GM12878 (cell line): ENCODE measurements at regions not wholly inside any gene's neighbourhood (a gene's known extent, or its start where the extent isn't known, plus 50 kb on each side); places are given as distances from the start of the nearest gene placed in this dataset.

Source experiments
- CHD2 ChIP-seq: IDR thresholded peaks from 2 replicates; pipeline ENCODE4 v1.6.1; 2011; ENCODE audit warnings: low read depth, low read length, improper control_type of control experiment, borderline replicate concordance
- CREB1 ChIP-seq: IDR thresholded peaks from 2 replicates; pipeline ENCODE4 v1.6.1; 2012; ENCODE audit warnings: low read depth, mild to moderate bottlenecking, inconsistent platforms
- CTCF ChIP-seq, 3 experiments: IDR thresholded peaks in 2 of 3; conservative IDR thresholded peaks in 1 of 3; 2 replicates each; pipeline ENCODE4 v1.5.1; 2011; ENCODE audit warnings: low read depth in 3 of 3, low read length in 3 of 3, mild to moderate bottlenecking in 3 of 3, control low read depth in 2 of 3, moderate library complexity in 2 of 3, inconsistent platforms in 1 of 3, mixed read lengths in 1 of 3; ENCODE audit not compliant: control insufficient read depth in 2 of 3, insufficient read depth in 1 of 3; ENCODE audit errors: extremely low read depth in 1 of 3
- EP300 ChIP-seq, 2 experiments: fragments of 150-350 bp in 1 of 2; IDR thresholded peaks; 2 replicates each; pipeline ENCODE4 v1.6.1; 2011 to 2012; ENCODE audit warnings: low read depth in 2 of 2, low read length in 2 of 2, borderline replicate concordance in 1 of 2, improper control_type of control experiment in 1 of 2, inconsistent platforms in 1 of 2; ENCODE audit not compliant: control insufficient read depth in 1 of 2
- ESRRA ChIP-seq: IDR thresholded peaks from 2 replicates; pipeline ENCODE4 v1.6.1; 2012; ENCODE audit warnings: mild to moderate bottlenecking, low read length, improper control_type of control experiment
- ETV6 ChIP-seq, 2 experiments: fragments of 450-650 bp in 1 of 2; IDR thresholded peaks in 1 of 2; conservative IDR thresholded peaks in 1 of 2; 2 replicates each; pipeline ENCODE4 v1.6.1; 2014; ENCODE audit warnings: antibody characterized with exemption in 1 of 2, borderline replicate concordance in 1 of 2, low read depth in 1 of 2, mild to moderate bottlenecking in 1 of 2, moderate library complexity in 1 of 2
- JUND ChIP-seq: IDR thresholded peaks from 2 replicates; pipeline ENCODE4 v1.6.1; 2012; ENCODE audit warnings: low read depth, mild to moderate bottlenecking, low read length, improper control_type of control experiment, moderate library complexity
- MXI1 ChIP-seq: fragments of 150-350 bp; IDR thresholded peaks from 2 replicates; pipeline ENCODE4 v1.6.1; 2011; ENCODE audit warnings: low read depth, mild to moderate bottlenecking, inconsistent platforms, low read length, improper control_type of control experiment
- NFYA ChIP-seq: IDR thresholded peaks from 2 replicates; pipeline ENCODE4 v1.6.1; 2011; ENCODE audit warnings: low read depth, mild to moderate bottlenecking, low read length, improper control_type of control experiment, borderline replicate concordance
- NRF1 ChIP-seq: conservative IDR thresholded peaks from 2 replicates; pipeline ENCODE4 v1.6.1; 2011; ENCODE audit warnings: mild to moderate bottlenecking, low read depth, low read length, improper control_type of control experiment
- POLR2AphosphoS5 ChIP-seq: IDR thresholded peaks from 2 replicates; pipeline ENCODE4 v1.6.1; 2011; ENCODE audit warnings: mild to moderate bottlenecking, low read length, inconsistent platforms
- STAT1 ChIP-seq: fragments of 450-650 bp; conservative IDR thresholded peaks from 2 replicates; pipeline ENCODE4 v1.6.1; 2014; ENCODE audit warnings: antibody characterized with exemption, mild to moderate bottlenecking
- TAF1 ChIP-seq: IDR thresholded peaks from 2 replicates; pipeline ENCODE4 v1.6.1; 2011; ENCODE audit warnings: mild to moderate bottlenecking, low read depth, low read length, borderline replicate concordance
- ZNF384 ChIP-seq: IDR thresholded peaks from 2 replicates; pipeline ENCODE4 v1.6.1; 2012; ENCODE audit warnings: low read depth, mild to moderate bottlenecking, low read length, improper control_type of control experiment, borderline replicate concordance

- TF ChIP-seq MXI1: no peak
- no peak for TF ChIP-seq EP300 (IDR thresholded peaks at IDR 0.05; ENCODE audit: borderline replicate concordance in 1 of 2, control insufficient read depth in 1 of 2, low read depth in 2 of 2, low read length in 2 of 2)
- TF ChIP-seq STAT1: no peak
- TF ChIP-seq CTCF (IDR thresholded peaks at IDR 0.05 in 2 of 3, conservative IDR thresholded peaks at IDR 0.05 in 1 of 3; ENCODE audit: control insufficient read depth in 2 of 3, extremely low read depth in 1 of 3, insufficient read depth in 1 of 3, low read depth in 3 of 3, low read length in 3 of 3): no peak
- no peak for TF ChIP-seq ETV6 (conservative IDR thresholded peaks at IDR 0.05 in 1 of 2, IDR thresholded peaks at IDR 0.05 in 1 of 2; ENCODE audit: borderline replicate concordance in 1 of 2, low read depth in 1 of 2)
- TF ChIP-seq ZNF384: no peak
- TF ChIP-seq ESRRA: no peak
- no peak for TF ChIP-seq CHD2
- TF ChIP-seq NFYA: no peak
- no peak for TF ChIP-seq TAF1
- no peak for TF ChIP-seq JUND
- no peak for TF ChIP-seq CREB1
- TF ChIP-seq NRF1: no peak
- TF ChIP-seq POLR2AphosphoS5: no peak
Measured at GRCh38 chr3:176796371-176796770, 400.9 kb downstream of the TBL1XR1 start.
